ENCODE measurements at regions not wholly inside any gene's neighbourhood (a gene's known extent, or its start where the extent isn't known, plus 50 kb on each side); places are given as distances from the start of the nearest gene placed in this dataset.
"Not testable (repeated sequence)": the region's sequence is repeated elsewhere in the genome, so short reads cannot be mapped to it uniquely, and the experiment has no call there.

DNA sequence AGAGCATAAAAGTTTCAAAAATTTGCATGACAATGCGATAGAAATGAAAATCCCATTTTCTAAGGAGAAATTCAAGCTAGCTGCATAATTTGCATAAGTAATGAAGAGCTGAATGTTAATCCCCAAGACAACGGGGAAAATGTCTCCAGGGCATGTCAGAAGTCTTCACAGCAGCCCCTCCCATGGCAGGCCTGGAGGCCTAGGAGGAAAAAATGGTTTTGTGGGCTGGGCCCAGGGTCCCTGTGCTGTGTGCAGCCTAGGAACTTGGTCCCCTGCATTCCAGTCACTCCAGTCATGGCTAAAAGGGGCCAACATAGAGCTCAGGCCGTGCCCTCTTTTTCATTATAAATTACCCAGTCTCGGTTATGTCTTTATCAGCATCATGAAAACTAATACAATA lies 494.1 kb upstream of the NR5A2 start:
- TF ChIP-seq, protein P1, sequence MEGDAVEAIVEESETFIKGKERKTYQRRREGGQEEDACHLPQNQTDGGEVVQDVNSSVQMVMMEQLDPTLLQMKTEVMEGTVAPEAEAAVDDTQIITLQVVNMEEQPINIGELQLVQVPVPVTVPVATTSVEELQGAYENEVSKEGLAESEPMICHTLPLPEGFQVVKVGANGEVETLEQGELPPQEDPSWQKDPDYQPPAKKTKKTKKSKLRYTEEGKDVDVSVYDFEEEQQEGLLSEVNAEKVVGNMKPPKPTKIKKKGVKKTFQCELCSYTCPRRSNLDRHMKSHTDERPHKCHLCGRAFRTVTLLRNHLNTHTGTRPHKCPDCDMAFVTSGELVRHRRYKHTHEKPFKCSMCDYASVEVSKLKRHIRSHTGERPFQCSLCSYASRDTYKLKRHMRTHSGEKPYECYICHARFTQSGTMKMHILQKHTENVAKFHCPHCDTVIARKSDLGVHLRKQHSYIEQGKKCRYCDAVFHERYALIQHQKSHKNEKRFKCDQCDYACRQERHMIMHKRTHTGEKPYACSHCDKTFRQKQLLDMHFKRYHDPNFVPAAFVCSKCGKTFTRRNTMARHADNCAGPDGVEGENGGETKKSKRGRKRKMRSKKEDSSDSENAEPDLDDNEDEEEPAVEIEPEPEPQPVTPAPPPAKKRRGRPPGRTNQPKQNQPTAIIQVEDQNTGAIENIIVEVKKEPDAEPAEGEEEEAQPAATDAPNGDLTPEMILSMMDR (IDR thresholded peaks at IDR 0.05; ENCODE audit: low read length) = not testable (repeated sequence)
- TF ChIP-seq EZH2 (IDR thresholded peaks at IDR 0.05; ENCODE audit: borderline replicate concordance, low read length) = not testable (repeated sequence)

All from OCI-LY1 (cell line).